Renal pelvis (tissue), 1 donor: ENCODE measurements at regions not wholly inside any gene's neighbourhood (a gene's known extent, or its start where the extent isn't known, plus 50 kb on each side); places are given as distances from the start of the nearest gene placed in this dataset.

Source experiments
- DNase-seq: peaks from one replicate; pipeline ENCODE4 v3.0.0-alpha.2; 2013

- no peak for DNase-seq
Measured at GRCh38 chr7:126378642-126379041, 874.1 kb downstream of the GRM8 start.

- DNase-seq: no peak
Measured at GRCh38 chr7:126370038-126370668, 882.6 kb downstream of the GRM8 start.

DNA sequence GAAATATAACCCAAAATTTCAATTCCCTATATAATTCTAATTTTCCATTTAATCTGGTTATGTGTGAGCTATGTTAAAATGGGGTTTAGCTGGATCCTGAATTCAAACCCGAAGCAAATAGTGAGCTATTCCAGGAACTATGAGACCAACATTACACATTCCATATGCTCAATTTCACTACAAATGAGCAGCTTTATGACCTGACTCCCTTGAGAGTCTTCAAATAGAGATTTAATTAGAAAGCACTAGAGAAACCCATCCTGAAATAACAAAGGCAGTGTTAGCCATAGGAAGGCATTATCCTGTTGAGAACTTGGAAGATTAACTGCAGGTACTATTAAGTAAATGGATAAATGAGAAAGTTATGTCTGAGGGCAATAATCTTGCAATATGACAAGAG is 890.0 kb downstream of the GRM8 start:
- DNase-seq: no peak

DNA sequence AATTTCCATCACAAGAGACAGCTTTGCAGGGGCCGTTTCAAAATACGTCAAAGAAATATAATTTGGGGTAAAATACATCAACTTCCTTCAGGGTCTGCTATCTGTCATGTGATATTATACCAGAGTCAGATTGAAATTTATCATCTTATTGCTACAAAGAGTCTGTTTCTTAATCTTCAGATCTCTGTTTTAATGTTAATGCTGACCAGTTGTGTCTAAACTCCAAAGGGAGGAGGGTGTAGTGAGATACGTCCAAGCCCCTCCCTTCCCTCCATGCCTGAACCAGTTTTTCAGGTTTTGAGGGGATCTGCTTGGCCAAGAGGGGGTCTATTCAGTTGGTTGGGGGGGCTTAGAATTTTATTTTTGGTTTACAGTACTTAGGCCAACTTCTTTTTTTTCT is 891.6 kb downstream of the GRM8 start:
- DNase-seq: no peak

DNA sequence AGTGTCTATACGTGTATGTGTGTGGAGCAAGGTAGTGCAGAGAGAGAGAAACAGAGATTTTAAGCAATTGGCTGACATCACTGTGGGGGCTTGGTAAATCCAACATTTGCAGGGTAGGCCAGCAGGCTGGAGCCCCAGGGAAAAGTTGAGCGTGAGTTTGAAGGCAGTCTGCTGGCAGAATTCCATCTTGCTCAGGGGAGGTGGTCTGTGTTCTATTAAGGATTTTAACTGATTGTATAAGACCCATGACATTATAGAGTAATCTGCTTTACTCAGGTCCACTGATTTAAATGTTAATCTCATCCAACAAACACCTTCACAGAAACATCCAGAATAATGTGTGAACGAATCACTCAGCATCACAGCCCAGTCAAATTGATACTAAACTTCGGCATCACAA is 912.9 kb downstream of the GRM8 start:
- DNase-seq: no peak

- no peak for DNase-seq
Measured at GRCh38 chr7:126305671-126306070, 947.1 kb downstream of the GRM8 start.

DNA sequence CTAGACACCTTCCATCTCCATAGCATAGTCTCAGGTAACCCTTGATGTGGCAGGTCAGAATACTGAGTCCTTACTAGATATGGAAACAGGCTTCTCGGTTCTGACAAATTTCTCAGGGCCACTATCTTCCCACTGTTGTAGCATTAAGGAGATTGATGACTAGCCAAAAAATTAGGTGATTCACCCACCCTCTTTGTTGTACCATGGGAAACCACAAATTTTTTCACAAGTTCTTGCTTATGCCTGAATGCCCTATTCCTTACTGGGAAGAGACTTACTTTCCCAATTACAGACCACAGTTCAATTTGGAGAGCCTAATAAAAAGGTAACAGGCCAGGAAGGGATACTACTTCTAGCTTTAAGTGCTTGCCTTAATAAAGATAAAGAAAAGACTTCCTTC is 948.8 kb downstream of the GRM8 start:
- no peak for DNase-seq

- no peak for DNase-seq
Measured at GRCh38 chr7:126302639-126303038, 950.1 kb downstream of the GRM8 start.

DNA sequence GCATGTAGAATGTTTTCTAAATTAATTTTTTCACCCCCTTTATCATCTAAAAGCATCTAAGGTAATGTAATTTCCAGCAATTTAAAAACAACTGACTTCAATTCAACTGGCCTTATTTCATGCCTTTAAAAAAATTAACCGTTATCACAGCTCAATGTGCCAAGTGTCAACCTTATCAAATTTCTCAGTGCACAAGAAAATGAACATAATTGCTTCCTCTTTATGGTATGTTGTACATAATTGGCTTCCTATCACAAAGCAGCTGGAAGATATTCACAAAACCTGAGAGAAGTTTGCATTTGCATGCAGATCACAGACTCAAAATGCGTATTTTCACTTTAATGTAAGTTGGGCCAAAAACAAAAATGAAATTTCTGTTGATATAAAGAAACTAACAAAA is 966.4 kb downstream of the GRM8 start:
- no peak for DNase-seq

GRCh38 chr7:126236261-126236660 is 1016.5 kb downstream of the GRM8 start:
- no peak for DNase-seq

GRCh38 chr7:126228356-126229061 is 1024.2 kb downstream of the GRM8 start:
- DNase-seq: no peak

- no peak for DNase-seq
Measured at GRCh38 chr7:126227643-126228042, 1025.1 kb downstream of the GRM8 start.

GRCh38 chr7:126227055-126227454 is 1025.7 kb downstream of the GRM8 start:
- no peak for DNase-seq

GRCh38 chr7:126223729-126224128 is 1029.0 kb downstream of the GRM8 start:
- no peak for DNase-seq

GRCh38 chr7:126222782-126223181 is 1030.0 kb downstream of the GRM8 start:
- DNase-seq: no peak

GRCh38 chr7:126215785-126216184 is 1037.0 kb downstream of the GRM8 start:
- DNase-seq: no peak

GRCh38 chr7:126213876-126214275 is 1038.9 kb downstream of the GRM8 start:
- DNase-seq: no peak

DNA sequence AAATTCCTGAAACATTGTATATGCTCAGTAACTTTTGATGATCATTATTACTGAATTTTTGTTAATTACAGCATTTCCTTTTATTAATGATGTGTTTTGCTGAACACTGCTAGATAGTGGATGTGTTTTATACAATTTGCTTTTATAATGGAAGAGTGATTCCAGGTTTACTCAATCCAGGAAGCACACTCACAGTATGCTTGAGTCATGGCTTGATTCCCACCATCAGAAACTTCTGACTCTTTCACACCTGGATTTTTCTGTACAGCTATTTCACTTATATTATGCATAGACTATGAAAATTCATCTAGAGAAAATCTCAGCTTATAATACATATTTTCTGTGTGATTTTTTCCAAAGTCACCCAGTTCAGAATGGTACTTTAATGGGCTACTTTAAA is 1040.9 kb downstream of the GRM8 start:
- DNase-seq: no peak

GRCh38 chr7:126210707-126211106 is 1042.0 kb downstream of the GRM8 start:
- no peak for DNase-seq

DNA sequence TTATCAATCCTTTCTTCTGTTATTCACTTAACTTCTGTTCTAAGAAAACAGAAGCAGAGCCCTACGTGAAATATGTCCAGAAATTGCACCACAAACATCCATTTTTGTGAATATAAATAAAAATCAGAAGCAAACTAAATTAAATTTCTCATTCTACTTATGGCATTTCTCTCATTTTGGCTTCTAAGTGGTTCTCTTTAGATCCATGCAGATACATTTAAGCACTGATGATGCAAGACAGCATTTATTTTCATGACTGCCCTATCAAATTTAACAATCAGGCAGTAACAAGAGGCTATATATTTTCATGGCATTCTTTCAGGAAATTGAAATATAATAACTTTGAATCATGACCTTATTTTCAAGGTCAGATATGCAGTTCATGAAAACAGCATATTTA is 1049.6 kb downstream of the GRM8 start:
- DNase-seq: no peak

DNA sequence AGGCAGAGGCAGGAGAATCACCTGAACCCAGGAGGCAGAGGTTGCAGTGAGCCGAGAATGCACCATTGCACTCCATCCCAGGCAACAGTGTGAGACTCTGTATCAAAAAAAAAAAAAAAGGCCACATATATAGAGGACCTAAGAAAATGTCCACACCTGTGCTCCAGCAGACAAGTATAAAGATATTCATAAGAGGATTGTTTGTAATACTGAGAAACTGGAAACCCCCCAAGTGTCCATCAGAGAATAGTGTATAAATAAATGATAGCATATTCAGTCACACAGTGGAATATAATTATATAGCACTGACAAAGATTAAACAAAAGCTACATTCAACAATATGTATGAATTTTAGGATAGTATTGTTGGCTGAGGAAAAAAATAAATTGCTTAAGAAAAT is 1050.6 kb downstream of the GRM8 start:
- DNase-seq: no peak

GRCh38 chr7:126185959-126186580 is 1066.7 kb downstream of the GRM8 start:
- DNase-seq: no peak

- DNase-seq: no peak
Measured at GRCh38 chr7:126179916-126180315, 1072.8 kb downstream of the GRM8 start.

DNA sequence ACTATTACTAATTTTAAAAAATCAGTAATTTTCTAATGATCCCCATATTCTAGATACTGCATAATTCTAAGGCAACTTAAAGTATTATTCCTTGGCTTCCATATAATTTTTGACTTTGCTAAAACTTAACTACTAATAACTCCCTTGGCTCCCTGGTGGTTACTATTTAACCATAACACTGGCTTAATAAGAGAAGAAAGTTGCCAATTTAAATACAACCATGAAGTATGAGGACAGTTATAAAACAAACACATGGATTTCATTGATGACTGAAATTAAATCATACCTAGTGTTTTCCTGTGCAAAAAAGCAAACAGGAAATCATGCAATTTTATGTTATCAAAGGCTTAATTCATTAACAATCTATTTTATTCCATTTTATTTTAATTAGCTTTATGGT is 1073.9 kb downstream of the GRM8 start:
- no peak for DNase-seq
